H1 (cell line): ENCODE measurements at regions not wholly inside any gene's neighbourhood (a gene's known extent, or its start where the extent isn't known, plus 50 kb on each side); places are given as distances from the start of the nearest gene placed in this dataset.

ENCODE experiments used
- CTCF ChIA-PET: fragments of 300-600 bp; sonication (Branson Sonifier 250); formaldehyde crosslinking; loops from one replicate; lab custom pipeline; 2021; ENCODE audit not compliant: partially characterized antibody; lab: Charles Lee
- POLR2A ChIA-PET: fragments of 300-600 bp; sonication (Branson Sonifier 250); formaldehyde crosslinking; loops from one replicate; lab custom pipeline; 2021; ENCODE audit warnings: inconsistent platforms; ENCODE audit not compliant: partially characterized antibody; lab: Charles Lee
- DNase-seq, 2 experiments: peaks; one replicate each; pipeline versions ENCODE4 v3.0.0 to v3.0.0-alpha.2; 2010 to 2022; ENCODE audit warnings: low spot score in 2 of 2, low read depth in 1 of 2, mixed read lengths in 1 of 2
- FAIRE-seq: peaks from 2 replicates; lab custom pipeline; 2011; peaks lifted over from hg19 to GRCh38; lab: Jason Lieb, UNC
- H2AFZ ChIP-seq: 2 replicates; pipeline ENCODE4 v1.8.1; 2012; ENCODE audit warnings: low read length, inconsistent platforms
- H2AK5ac ChIP-seq: 2 replicates; pipeline ENCODE4 v1.6.1; 2013; ENCODE audit warnings: low read depth, low read length
- H2BK120ac ChIP-seq: replicated peaks from 2 replicates; pipeline ENCODE3; 2013; ENCODE audit warnings: low read depth, low read length, inconsistent platforms
- H2BK12ac ChIP-seq: 2 replicates; pipeline ENCODE4 v1.6.1; 2013; ENCODE audit warnings: low read depth, low read length
- H2BK15ac ChIP-seq: 2 replicates; pipeline ENCODE4 v1.6.1; 2013; ENCODE audit warnings: low read length
- H2BK20ac ChIP-seq: 2 replicates; pipeline ENCODE4 v1.6.1; 2013; ENCODE audit warnings: low read length
- H2BK5ac ChIP-seq: 2 replicates; pipeline ENCODE4 v1.6.1; 2013; ENCODE audit warnings: low read depth, low read length
- H3K14ac ChIP-seq: 2 replicates; pipeline ENCODE4 v1.6.1; 2013; ENCODE audit warnings: inconsistent platforms; ENCODE audit not compliant: insufficient read length
- H3K18ac ChIP-seq: 2 replicates; pipeline ENCODE4 v1.6.1; 2013; ENCODE audit warnings: low read length; ENCODE audit errors: extremely low read depth
- H3K23ac ChIP-seq: 2 replicates; pipeline ENCODE4 v1.6.1; 2013; ENCODE audit warnings: inconsistent platforms; ENCODE audit not compliant: insufficient read length
- H3K23me2 ChIP-seq: 2 replicates; pipeline ENCODE4 v1.6.1; 2013; ENCODE audit warnings: low read depth, low read length
- H3K27ac ChIP-seq: 2 replicates; pipeline ENCODE4 v1.6.1; 2011; ENCODE audit warnings: low read depth, low read length, inconsistent platforms
- H3K27me3 ChIP-seq, 4 experiments: replicated peaks in 1 of 4; 1 replicate in 1 of 4; 2 replicates in 3 of 4; pipeline versions ENCODE4 v1.6.1 to v1.8.1; 2011 to 2013; ENCODE audit warnings: low read length in 3 of 4, mild to moderate bottlenecking in 3 of 4, inconsistent platforms in 2 of 4, mixed read lengths in 2 of 4, moderate library complexity in 1 of 4; ENCODE audit not compliant: control insufficient read depth in 3 of 4, insufficient read depth in 3 of 4; ENCODE audit errors: extremely low read depth in 1 of 4
- H3K36me3 ChIP-seq, 4 experiments: 2 replicates each; pipeline versions ENCODE4 v1.6.1 to v1.8.1; 2011 to 2013; ENCODE audit warnings: mild to moderate bottlenecking in 4 of 4, low read length in 3 of 4, moderate library complexity in 2 of 4, control low read depth in 1 of 4, inconsistent platforms in 1 of 4; ENCODE audit not compliant: insufficient read depth in 4 of 4, control insufficient read depth in 2 of 4
- H3K4ac ChIP-seq: replicated peaks from 2 replicates; pipeline ENCODE3; 2013; ENCODE audit warnings: low read length, low read depth, mixed read lengths, inconsistent platforms; ENCODE audit not compliant: insufficient read length
- H3K4me1 ChIP-seq, 4 experiments: replicated peaks in 1 of 4; 1 replicate in 1 of 4; 2 replicates in 3 of 4; pipeline versions ENCODE4 v1.6.1 to v1.8.1; 2011 to 2013; ENCODE audit warnings: low read length in 3 of 4, inconsistent platforms in 2 of 4, mixed read lengths in 1 of 4; ENCODE audit not compliant: insufficient read depth in 4 of 4, control insufficient read depth in 3 of 4
- H3K4me2 ChIP-seq, 2 experiments: 2 replicates each; pipeline versions ENCODE4 v1.6.1 to v1.8.1; 2011 to 2013; ENCODE audit warnings: low read depth in 2 of 2, low read length in 2 of 2, control low read depth in 1 of 2, inconsistent platforms in 1 of 2, mild to moderate bottlenecking in 1 of 2; ENCODE audit not compliant: insufficient read depth in 1 of 2
- H3K4me3 ChIP-seq, 4 experiments: fragments of 200-600, 300-600 bp in 1 of 4; sonication (generic), shearing (Covaris generic), sonication (Bioruptor Twin) in 1 of 4; 2 replicates each; pipeline versions ENCODE4 v1.5.1 to v1.8.1; 2011 to 2016; ENCODE audit warnings: low read length in 4 of 4, low read depth in 3 of 4, control low read depth in 2 of 4, inconsistent platforms in 2 of 4, mild to moderate bottlenecking in 2 of 4, mixed read lengths in 1 of 4, moderate library complexity in 1 of 4; ENCODE audit not compliant: insufficient read depth in 2 of 4; ENCODE audit errors: extremely low read depth in 1 of 4
- H3K56ac ChIP-seq: replicated peaks from 2 replicates; pipeline ENCODE3; 2013; ENCODE audit warnings: low read depth, mild to moderate bottlenecking, mixed read lengths, low read length, inconsistent platforms; ENCODE audit not compliant: insufficient read length
- H3K79me1 ChIP-seq: 2 replicates; pipeline ENCODE4 v1.6.1; 2013; ENCODE audit warnings: low read depth, low read length, control low read depth
- H3K79me2 ChIP-seq, 2 experiments: 2 replicates each; pipeline versions ENCODE4 v1.6.1 to v1.8.1; 2012 to 2013; ENCODE audit warnings: low read length in 2 of 2, mild to moderate bottlenecking in 2 of 2, inconsistent platforms in 1 of 2; ENCODE audit not compliant: insufficient read depth in 2 of 2, control insufficient read depth in 1 of 2
- H3K9ac ChIP-seq, 4 experiments: replicated peaks in 1 of 4; 1 replicate in 1 of 4; 2 replicates in 3 of 4; pipeline versions ENCODE4 v1.6.1 to v1.8.1; 2011 to 2013; ENCODE audit warnings: low read depth in 3 of 4, low read length in 3 of 4, control low read depth in 2 of 4, mild to moderate bottlenecking in 2 of 4, moderate library complexity in 2 of 4, inconsistent platforms in 1 of 4; ENCODE audit errors: extremely low read depth in 1 of 4
- H3K9me3 ChIP-seq, 2 experiments: 2 replicates each; pipeline versions ENCODE4 v1.6.1 to v1.8.1; 2012 to 2013; ENCODE audit warnings: mild to moderate bottlenecking in 2 of 2, moderate library complexity in 2 of 2, control low read depth in 1 of 2, inconsistent platforms in 1 of 2, low read depth in 1 of 2, low read length in 1 of 2, mixed read lengths in 1 of 2; ENCODE audit not compliant: insufficient read depth in 2 of 2
- H4K20me1 ChIP-seq, 2 experiments: replicated peaks in 1 of 2; 2 replicates each; pipeline versions ENCODE3 to v1.8.1; 2011 to 2013; ENCODE audit warnings: inconsistent platforms in 2 of 2, low read length in 2 of 2, mild to moderate bottlenecking in 1 of 2; ENCODE audit not compliant: insufficient read depth in 2 of 2, control insufficient read depth in 1 of 2
- H4K5ac ChIP-seq: 2 replicates; pipeline ENCODE4 v1.6.1; 2013; ENCODE audit warnings: low read length, low read depth, mixed read lengths, inconsistent platforms; ENCODE audit not compliant: insufficient read length
- H4K8ac ChIP-seq: 2 replicates; pipeline ENCODE4 v1.8.0; 2013; ENCODE audit warnings: mild to moderate bottlenecking, moderate library complexity, low read length, inconsistent platforms; ENCODE audit not compliant: insufficient read depth; ENCODE audit errors: extremely low read depth
- H4K91ac ChIP-seq: replicated peaks from 2 replicates; pipeline ENCODE3; 2013; ENCODE audit warnings: low read length, mixed read lengths, inconsistent platforms; ENCODE audit not compliant: insufficient read length
- EGR1 ChIP-seq: IDR thresholded peaks from 2 replicates; pipeline ENCODE4 v1.6.1; 2011; ENCODE audit warnings: low read depth, low read length, borderline replicate concordance
- MAX ChIP-seq: IDR thresholded peaks from 2 replicates; pipeline ENCODE4 v1.6.1; 2012; ENCODE audit warnings: inconsistent platforms
- NANOG ChIP-seq: IDR thresholded peaks from 2 replicates; pipeline ENCODE4 v1.6.1; 2011; ENCODE audit warnings: low read length, low read depth, mild to moderate bottlenecking, inconsistent platforms; ENCODE audit not compliant: insufficient read depth, poor library complexity, severe bottlenecking
- RNF2 ChIP-seq: fragments of 200-900, 300-1000 bp; sonication (generic); IDR thresholded peaks from 2 replicates; pipeline ENCODE4 v1.7.1; 2016; ENCODE audit warnings: borderline replicate concordance, low read depth, mild to moderate bottlenecking, antibody characterized with exemption, low read length; ENCODE audit not compliant: poor library complexity, severe bottlenecking; ENCODE audit errors: missing control alignments
- SP4 ChIP-seq: IDR thresholded peaks from 2 replicates; pipeline ENCODE4 v1.6.1; 2012; ENCODE audit warnings: low read length, inconsistent platforms
- TAF1 ChIP-seq: IDR thresholded peaks from 2 replicates; pipeline ENCODE4 v1.6.1; 2011; ENCODE audit warnings: mild to moderate bottlenecking, low read depth, low read length
- WGBS, 2 experiments: shearing (Covaris generic) in 1 of 2; methylation state at CpG; one replicate each; pipeline versions ENCODE4 v1.1.6 to v1.1.7; 2013 to 2015; ENCODE audit warnings: low lambda C conversion rate in 2 of 2, mixed read lengths in 2 of 2, inconsistent platforms in 1 of 2, low coverage in 1 of 2, missing lambda C conversion rate in 1 of 2; ENCODE audit not compliant: insufficient replicate concordance in 2 of 2, insufficient coverage in 1 of 2, insufficient read length in 1 of 2; ENCODE audit errors: extremely low coverage in 1 of 2, missing lambda C conversion rate in 1 of 2; 5-methylcytosine and 5-hydroxymethylcytosine counted together

GRCh38 chr10:78225594-78225993 lies 191.9 kb downstream of the RPS24 start:
- FAIRE-seq (no peak), DNase-seq (no peak)
- no peak overlapping the region for H3K14ac ChIP-seq
- no peaks in the 10 kb centered on the region for H4K20me1 ChIP-seq
- no peak overlapping the region for H2BK20ac ChIP-seq
- no peak overlapping the region for H2BK5ac ChIP-seq
- H3K9me3 ChIP-seq = no peaks in the 10 kb centered on the region
- H2BK12ac ChIP-seq = no peak overlapping the region
- H2BK120ac ChIP-seq = no peak overlapping the region
- CTCF ChIA-PET = interaction anchor here (1.5 kb wide), 1 partner anchor 35 kb away, joined by 3 read pairs; no protein-coding TSS in a partner anchor
- WGBS, 2 experiments = 95% methylated on average over 10 of the region's 10 CpGs; no CpG with 5 or more reads in 1 of the 2 experiments
- no peak overlapping the region for H3K56ac ChIP-seq
- no peak overlapping the region; the same call in 1 of the 2 replicates for H4K8ac ChIP-seq
- no peaks in the 10 kb centered on the region for H3K79me1 ChIP-seq
- H3K4ac ChIP-seq = no peak overlapping the region
- no peak overlapping the region for H4K91ac ChIP-seq
- no peak overlapping the region for H2BK15ac ChIP-seq
- H3K79me2 ChIP-seq = no peaks in the 10 kb centered on the region
- H3K4me2 ChIP-seq = no peak overlapping the region
- no peak overlapping the region for H3K23ac ChIP-seq
- H3K27ac ChIP-seq = no peak overlapping the region
- POLR2A ChIA-PET = interaction anchor here (1.0 kb wide), 1 partner anchor 9 kb away, joined by 3 read pairs; no protein-coding TSS in a partner anchor
- H2AK5ac ChIP-seq = no peak overlapping the region
- H3K27me3 ChIP-seq = no peaks in the 10 kb centered on the region
- peaks cover 10% of the 10 kb centered on the region; the same call in 1 of the 2 replicates for H3K23me2 ChIP-seq
- no peak overlapping the region for H3K4me3 ChIP-seq
- H3K18ac ChIP-seq = no peak overlapping the region
- H3K9ac ChIP-seq = no peak overlapping the region
- no peak overlapping the region for H4K5ac ChIP-seq
- TF ChIP-seq SP4 (no peak), EGR1 (no peak), NANOG (no peak), RNF2 (no peak), TAF1 (no peak), MAX (no peak)
- TF ChIP-seq, all 59 proteins: peak for 0
- Histone ChIP-seq H2AFZ (no peak overlapping the region), H3K4me1 (no peaks in the 10 kb centered on the region), H3K36me3 (no peaks in the 10 kb centered on the region)
